ENCODE measurements at regions not wholly inside any gene's neighbourhood (a gene's known extent, or its start where the extent isn't known, plus 50 kb on each side); places are given as distances from the start of the nearest gene placed in this dataset.

DNA sequence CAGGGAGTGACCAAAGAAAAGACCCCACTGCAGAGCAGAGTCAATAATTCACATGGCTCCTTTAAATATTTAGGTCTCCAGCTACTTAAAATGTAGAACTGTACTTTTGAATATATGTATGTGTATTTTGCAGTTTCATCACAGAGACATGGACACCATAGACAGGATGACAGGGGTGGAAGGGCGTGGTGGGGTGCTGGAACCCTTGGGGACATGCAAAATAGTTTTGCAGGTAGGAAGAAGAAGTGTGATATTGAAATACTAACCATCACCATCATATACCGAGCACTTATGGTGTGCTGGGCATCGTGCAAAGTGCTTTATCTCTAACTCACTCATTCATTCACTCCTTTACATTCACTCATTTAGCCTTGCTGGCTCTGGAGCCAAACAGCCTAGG, 72.5 kb upstream of the IGSF21 start:
- TF ChIP-seq POLR2AphosphoS5 (IDR thresholded peaks at IDR 0.05; ENCODE audit: low read depth, low read length): no peak
- no peak for TF ChIP-seq POU2F2 (IDR thresholded peaks at IDR 0.05; ENCODE audit: low read depth, low read length)
- TF ChIP-seq POLR2A (IDR thresholded peaks at IDR 0.05; ENCODE audit: low read depth, low read length): no peak
- no peak for TF ChIP-seq TAF1 (IDR thresholded peaks at IDR 0.05; ENCODE audit: low read depth, low read length)
- no peak for TF ChIP-seq SPI1 (IDR thresholded peaks at IDR 0.05; ENCODE audit: low read depth, low read length)
- no peak for TF ChIP-seq PAX5 (IDR thresholded peaks at IDR 0.05; ENCODE audit: insufficient read depth, low read length, severe bottlenecking)
- no peak for FAIRE-seq
- no peak for DNase-seq (ENCODE audit: insufficient read length, low spot score)

DNA sequence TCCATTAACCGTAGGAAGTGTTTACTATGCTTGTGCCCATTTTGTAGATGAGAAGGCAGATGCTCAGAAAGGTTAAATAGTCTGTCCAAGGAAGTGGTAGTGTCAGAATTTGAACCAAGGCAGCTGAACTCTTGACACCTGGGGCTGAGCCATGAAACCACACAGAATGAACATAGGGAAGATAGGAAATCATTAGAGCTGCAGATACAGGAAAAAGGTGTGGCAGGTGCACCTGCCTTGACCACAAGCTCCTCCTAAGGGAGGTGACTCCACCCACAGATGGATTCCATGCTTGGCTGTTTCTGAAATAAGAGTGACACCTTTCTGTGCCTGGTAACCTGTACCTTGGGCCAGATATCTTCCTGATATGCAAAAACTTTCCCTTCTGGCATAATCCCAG, 69.9 kb upstream of the IGSF21 start:
- FAIRE-seq: no peak
- TF ChIP-seq SPI1 (IDR thresholded peaks at IDR 0.05; ENCODE audit: low read depth, low read length) (no peak), POU2F2 (IDR thresholded peaks at IDR 0.05; ENCODE audit: low read depth, low read length) (no peak), POLR2AphosphoS5 (IDR thresholded peaks at IDR 0.05; ENCODE audit: low read depth, low read length) (no peak), PAX5 (IDR thresholded peaks at IDR 0.05; ENCODE audit: insufficient read depth, low read length, severe bottlenecking) (no peak), POLR2A (IDR thresholded peaks at IDR 0.05; ENCODE audit: low read depth, low read length) (no peak), TAF1 (IDR thresholded peaks at IDR 0.05; ENCODE audit: low read depth, low read length) (no peak)
- no peak for DNase-seq (ENCODE audit: insufficient read length, low spot score)

DNA sequence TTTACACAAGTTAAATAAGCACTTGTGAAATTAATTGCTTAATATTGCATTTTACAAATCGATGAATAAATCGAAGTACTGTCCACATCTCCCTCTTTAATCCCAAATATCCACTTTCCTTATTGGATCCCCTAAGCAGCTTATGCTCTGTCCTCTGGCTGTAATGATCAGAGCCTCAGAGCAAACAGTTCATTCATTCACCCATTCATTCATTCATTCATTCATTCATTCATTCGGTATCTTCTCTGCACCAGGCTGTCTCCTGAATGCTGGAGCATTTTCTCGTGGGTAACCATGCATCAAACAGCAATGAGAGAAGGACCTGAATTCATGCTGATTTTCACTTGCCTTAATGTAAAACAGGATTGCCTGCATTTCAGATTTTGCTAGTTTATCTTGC, 69.5 kb upstream of the IGSF21 start:
- DNase-seq (ENCODE audit: insufficient read length, low spot score) (no peak), FAIRE-seq (no peak)
- TF ChIP-seq TAF1 (IDR thresholded peaks at IDR 0.05; ENCODE audit: low read depth, low read length) (no peak), POLR2AphosphoS5 (IDR thresholded peaks at IDR 0.05; ENCODE audit: low read depth, low read length) (no peak), POU2F2 (IDR thresholded peaks at IDR 0.05; ENCODE audit: low read depth, low read length) (no peak), SPI1 (IDR thresholded peaks at IDR 0.05; ENCODE audit: low read depth, low read length) (no peak), PAX5 (IDR thresholded peaks at IDR 0.05; ENCODE audit: insufficient read depth, low read length, severe bottlenecking) (no peak), POLR2A (IDR thresholded peaks at IDR 0.05; ENCODE audit: low read depth, low read length) (no peak)

DNA sequence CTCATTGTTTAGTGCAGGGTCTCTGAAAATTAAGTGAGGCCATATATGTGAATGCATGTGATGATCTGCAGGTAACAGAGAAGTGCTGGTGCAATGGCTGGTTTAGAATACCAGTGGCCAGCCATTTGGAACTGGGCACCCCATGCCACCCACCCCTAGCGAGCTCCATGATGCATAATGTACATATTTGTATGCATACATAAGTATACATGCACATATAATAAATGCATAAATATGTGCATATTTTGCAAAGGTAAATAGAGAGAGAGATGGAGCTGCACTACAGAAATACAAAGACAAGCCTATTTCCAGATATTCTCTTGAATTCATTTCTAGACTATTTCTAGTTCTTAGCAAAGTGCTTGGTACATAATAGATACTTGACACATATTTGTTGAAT, 68.5 kb upstream of the IGSF21 start:
- TF ChIP-seq PAX5 (IDR thresholded peaks at IDR 0.05; ENCODE audit: insufficient read depth, low read length, severe bottlenecking) (no peak), TAF1 (IDR thresholded peaks at IDR 0.05; ENCODE audit: low read depth, low read length) (no peak), POLR2A (IDR thresholded peaks at IDR 0.05; ENCODE audit: low read depth, low read length) (no peak), SPI1 (IDR thresholded peaks at IDR 0.05; ENCODE audit: low read depth, low read length) (no peak), POLR2AphosphoS5 (IDR thresholded peaks at IDR 0.05; ENCODE audit: low read depth, low read length) (no peak), POU2F2 (IDR thresholded peaks at IDR 0.05; ENCODE audit: low read depth, low read length) (no peak)
- no peak for DNase-seq (ENCODE audit: insufficient read length, low spot score)
- no peak for FAIRE-seq

DNA sequence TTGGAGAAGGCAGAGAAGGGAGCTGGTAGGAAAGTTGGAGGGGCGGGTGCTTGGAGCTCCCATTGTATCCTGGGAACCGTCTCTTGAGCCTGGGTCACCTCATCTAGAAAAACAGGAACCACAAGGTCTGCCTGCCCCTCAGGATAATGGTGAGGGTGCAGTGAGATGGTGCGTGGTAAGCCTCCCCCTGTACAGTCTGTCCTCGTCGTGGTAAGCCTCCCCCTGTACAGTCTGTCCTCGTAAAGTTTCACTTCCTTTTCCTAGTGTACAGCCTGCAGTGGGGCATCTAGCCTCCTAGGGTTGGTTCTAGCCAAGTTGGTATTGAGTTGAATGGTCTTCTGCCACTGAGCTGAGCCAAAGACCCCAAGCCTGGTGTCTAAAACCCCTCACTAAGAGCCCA, 66.5 kb upstream of the IGSF21 start:
- DNase-seq (ENCODE audit: insufficient read length, low spot score): peak; percentile 28
- no peak for TF ChIP-seq POLR2AphosphoS5 (IDR thresholded peaks at IDR 0.05; ENCODE audit: low read depth, low read length)
- no peak for TF ChIP-seq PAX5 (IDR thresholded peaks at IDR 0.05; ENCODE audit: insufficient read depth, low read length, severe bottlenecking)
- peak; percentile 89 for TF ChIP-seq SPI1 (IDR thresholded peaks at IDR 0.05; ENCODE audit: low read depth, low read length)
- TF ChIP-seq POLR2A (IDR thresholded peaks at IDR 0.05; ENCODE audit: low read depth, low read length): no peak
- no peak for TF ChIP-seq TAF1 (IDR thresholded peaks at IDR 0.05; ENCODE audit: low read depth, low read length)
- FAIRE-seq: no peak

DNA sequence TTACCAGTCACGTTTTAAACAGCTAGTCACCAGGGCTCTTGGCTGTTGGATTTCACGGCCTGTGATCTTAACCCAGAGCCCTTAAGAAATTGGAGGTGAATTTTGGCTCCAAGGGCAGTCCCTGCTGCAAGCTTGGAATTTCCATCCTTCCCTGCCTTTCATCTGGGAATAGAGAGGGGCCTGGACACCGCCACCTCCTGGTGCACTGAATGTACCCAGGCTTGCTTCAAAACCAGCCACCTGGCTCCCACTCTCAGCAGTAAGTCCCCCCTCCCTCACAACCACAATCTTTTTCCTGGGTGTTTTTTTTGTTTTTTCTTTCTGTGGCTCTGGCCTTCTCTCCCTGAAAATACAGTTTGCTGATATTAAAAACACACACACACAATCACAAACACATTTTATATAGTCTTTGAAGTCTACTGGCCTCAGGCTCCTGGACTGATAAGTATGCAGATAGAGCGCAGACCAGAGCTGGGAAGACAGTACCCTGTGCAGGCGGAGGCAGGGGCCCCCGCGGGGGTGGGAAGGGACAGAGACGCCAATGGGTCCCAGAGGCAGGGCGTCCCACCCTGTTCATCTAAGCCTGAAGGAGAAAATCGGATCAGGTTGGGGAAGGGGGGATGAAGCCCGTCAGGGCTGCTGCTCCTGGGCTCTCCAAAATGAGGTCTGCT, 65.8 kb upstream of the IGSF21 start:
- no peak for TF ChIP-seq TAF1 (IDR thresholded peaks at IDR 0.05; ENCODE audit: low read depth, low read length)
- FAIRE-seq: no peak
- DNase-seq (ENCODE audit: insufficient read length, low spot score): no peak

DNA sequence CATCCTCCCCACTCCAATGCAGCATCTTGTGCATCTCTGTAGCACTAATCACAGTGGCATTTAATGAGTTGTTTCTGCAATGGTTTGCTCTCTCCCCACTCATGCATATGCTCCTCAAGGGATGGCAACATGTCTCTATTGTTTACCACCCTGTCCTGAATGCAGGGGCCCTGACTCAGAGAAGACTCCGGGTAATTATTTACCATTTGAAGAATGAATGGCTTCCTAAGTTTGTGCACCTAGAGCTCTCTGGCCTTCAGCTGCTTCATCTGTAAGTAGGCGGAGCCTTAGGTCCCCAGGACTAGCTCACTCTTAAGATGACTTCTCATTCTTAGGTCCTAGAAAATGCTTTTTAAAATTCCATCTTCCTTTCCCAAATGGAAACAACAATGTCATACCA, 63.7 kb upstream of the IGSF21 start:
- TF ChIP-seq POU2F2 (IDR thresholded peaks at IDR 0.05; ENCODE audit: low read depth, low read length) (no peak), POLR2AphosphoS5 (IDR thresholded peaks at IDR 0.05; ENCODE audit: low read depth, low read length) (no peak), POLR2A (IDR thresholded peaks at IDR 0.05; ENCODE audit: low read depth, low read length) (no peak), SPI1 (IDR thresholded peaks at IDR 0.05; ENCODE audit: low read depth, low read length) (no peak), TAF1 (IDR thresholded peaks at IDR 0.05; ENCODE audit: low read depth, low read length) (no peak), PAX5 (IDR thresholded peaks at IDR 0.05; ENCODE audit: insufficient read depth, low read length, severe bottlenecking) (no peak)
- DNase-seq (ENCODE audit: insufficient read length, low spot score) (no peak), FAIRE-seq (no peak)

DNA sequence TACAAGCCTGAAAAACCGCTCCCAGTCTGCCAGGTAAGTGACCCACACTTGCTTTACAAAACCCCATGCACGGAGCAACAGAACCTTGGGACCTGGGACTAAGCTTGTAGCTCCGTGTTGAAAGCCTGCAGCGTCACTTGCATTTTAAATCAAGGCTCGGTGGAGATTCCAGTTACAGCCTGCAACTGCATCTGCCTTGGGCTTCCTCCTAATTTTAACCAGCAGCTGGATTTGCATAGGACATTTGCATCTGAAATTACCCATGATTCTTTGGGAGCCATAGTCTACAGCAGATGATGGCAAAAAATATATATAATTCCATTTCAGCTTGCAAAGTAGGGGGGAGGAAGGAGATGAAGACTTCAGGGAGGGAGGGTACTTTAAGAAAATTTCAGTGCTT, 62.4 kb upstream of the IGSF21 start:
- no peak for FAIRE-seq
- DNase-seq (ENCODE audit: insufficient read length, low spot score): no peak
- TF ChIP-seq POLR2A (IDR thresholded peaks at IDR 0.05; ENCODE audit: low read depth, low read length): no peak
- TF ChIP-seq POLR2AphosphoS5 (IDR thresholded peaks at IDR 0.05; ENCODE audit: low read depth, low read length): no peak
- no peak for TF ChIP-seq SPI1 (IDR thresholded peaks at IDR 0.05; ENCODE audit: low read depth, low read length)

DNA sequence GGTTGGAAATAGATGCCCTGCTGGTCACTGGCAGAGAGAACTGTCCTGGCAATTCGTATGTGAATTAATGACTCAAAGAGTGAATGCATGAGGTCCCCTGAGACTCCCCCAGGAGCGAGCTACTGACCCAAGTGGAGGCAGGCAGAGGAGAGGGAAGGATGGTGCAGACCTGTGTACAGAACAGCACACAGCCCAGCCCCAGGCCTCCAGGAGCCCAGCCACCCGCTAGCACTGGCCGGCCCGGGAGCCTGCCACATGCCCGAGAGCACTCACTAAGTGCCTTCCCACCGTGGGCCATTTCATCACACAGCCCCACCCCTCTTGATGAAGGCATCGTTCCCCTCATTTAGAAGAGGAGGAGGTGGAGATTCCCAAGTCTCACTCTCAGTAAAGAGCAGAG, 62.0 kb upstream of the IGSF21 start:
- FAIRE-seq (no peak), DNase-seq (ENCODE audit: insufficient read length, low spot score) (no peak)
- TF ChIP-seq POLR2A (IDR thresholded peaks at IDR 0.05; ENCODE audit: low read depth, low read length) (no peak), PAX5 (IDR thresholded peaks at IDR 0.05; ENCODE audit: insufficient read depth, low read length, severe bottlenecking) (no peak), POLR2AphosphoS5 (IDR thresholded peaks at IDR 0.05; ENCODE audit: low read depth, low read length) (no peak), SPI1 (IDR thresholded peaks at IDR 0.05; ENCODE audit: low read depth, low read length) (no peak), TAF1 (IDR thresholded peaks at IDR 0.05; ENCODE audit: low read depth, low read length) (no peak), POU2F2 (IDR thresholded peaks at IDR 0.05; ENCODE audit: low read depth, low read length) (no peak)

DNA sequence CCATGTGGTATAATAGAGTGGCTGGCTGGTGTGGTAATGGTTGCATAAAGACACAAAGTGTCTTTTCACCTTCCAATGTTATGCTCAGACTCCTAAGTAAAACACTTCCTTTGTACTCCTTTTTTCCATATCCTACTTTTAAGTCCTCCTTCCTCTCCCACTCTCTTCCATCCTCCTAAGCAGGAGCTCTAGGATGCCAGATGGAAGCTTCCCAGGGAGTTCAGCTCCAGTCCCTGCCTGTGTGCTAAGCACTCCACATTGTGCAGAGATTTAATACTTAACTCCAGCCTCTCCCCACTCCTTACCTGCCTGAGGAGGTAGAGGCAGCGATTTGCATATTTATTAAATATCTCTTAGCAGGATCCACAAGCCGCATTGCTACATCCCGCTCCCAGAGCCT, 60.5 kb upstream of the IGSF21 start:
- DNase-seq (ENCODE audit: insufficient read length, low spot score): no peak
- TF ChIP-seq PAX5 (IDR thresholded peaks at IDR 0.05; ENCODE audit: insufficient read depth, low read length, severe bottlenecking) (no peak), POLR2AphosphoS5 (IDR thresholded peaks at IDR 0.05; ENCODE audit: low read depth, low read length) (no peak), POU2F2 (IDR thresholded peaks at IDR 0.05; ENCODE audit: low read depth, low read length) (no peak), TAF1 (IDR thresholded peaks at IDR 0.05; ENCODE audit: low read depth, low read length) (no peak), SPI1 (IDR thresholded peaks at IDR 0.05; ENCODE audit: low read depth, low read length) (no peak), POLR2A (IDR thresholded peaks at IDR 0.05; ENCODE audit: low read depth, low read length) (no peak)
- no peak for FAIRE-seq
